DMS 273 (cell line): ENCODE measurements at regions not wholly inside any gene's neighbourhood (a gene's known extent, or its start where the extent isn't known, plus 50 kb on each side); places are given as distances from the start of the nearest gene placed in this dataset.
A peak's percentile ranks its signal among the peaks of the same experiment; 100 is the strongest.
"Not testable (repeated sequence)": the region's sequence is repeated elsewhere in the genome, so short reads cannot be mapped to it uniquely, and the experiment has no call there.

Source experiments
- DNase-seq: peaks from one replicate; lab custom pipeline; 2025; ENCODE audit not compliant: unreplicated experiment; lab: John Stamatoyannopoulos, UW

GRCh38 chr14:55843718-55844403 lies 263.9 kb downstream of the KTN1 start:
- peak; percentile 13 for DNase-seq

GRCh38 chr14:55845963-55846825 lies 266.2 kb downstream of the KTN1 start:
- DNase-seq, result no peak

- DNase-seq, result no peak
These were observed 266.9 kb downstream of the KTN1 start for GRCh38 chr14:55846826-55847446.

GRCh38 chr14:55847766-55848165 lies 267.8 kb downstream of the KTN1 start:
- DNase-seq, result no peak

- DNase-seq, result no peak
These were observed 269.0 kb downstream of the KTN1 start for GRCh38 chr14:55848964-55849363.

- no peak for DNase-seq
These were observed 268.4 kb upstream of the PELI2 start for GRCh38 chr14:55849833-55850232.

GRCh38 chr14:55850825-55851241 lies 267.4 kb upstream of the PELI2 start:
- DNase-seq, result no peak

DNA sequence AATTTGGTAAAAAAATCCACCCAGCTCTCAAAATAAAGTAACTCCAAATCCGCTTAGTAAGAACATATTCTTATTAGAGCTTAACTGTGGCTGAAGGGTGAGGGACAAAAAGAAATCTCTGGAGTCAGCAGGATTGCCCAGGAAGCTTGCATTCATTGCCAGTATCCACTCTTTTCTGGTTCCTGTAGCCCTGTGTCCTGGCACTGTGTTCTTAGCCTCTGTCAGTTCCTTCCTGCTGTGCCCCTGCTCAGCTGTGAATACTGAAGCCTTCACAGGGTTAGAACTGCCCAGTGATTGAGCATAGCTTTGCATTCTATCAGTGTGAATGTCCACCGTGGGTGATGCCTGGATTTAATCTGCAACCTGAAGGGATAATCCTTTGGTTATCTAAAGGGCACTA lies 266.9 kb upstream of the PELI2 start:
- no peak for DNase-seq

DNA sequence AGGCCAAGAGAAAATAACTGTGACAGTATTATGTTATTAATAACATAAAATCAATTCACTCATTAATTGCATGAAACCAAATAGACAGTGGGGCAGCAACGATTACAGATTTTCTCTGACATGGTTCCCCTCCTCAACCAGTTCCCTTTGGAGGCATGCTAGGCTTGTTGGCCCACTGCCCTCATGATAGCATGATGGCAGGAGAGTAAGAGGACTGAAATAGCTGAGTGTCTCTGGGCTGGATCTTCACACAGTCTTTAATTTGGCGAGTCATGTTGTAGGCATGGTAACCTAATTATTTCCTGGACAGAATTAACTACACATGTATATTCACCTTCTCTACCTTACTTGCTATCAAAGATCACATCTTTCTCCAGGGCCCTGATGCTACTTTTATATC lies 266.2 kb upstream of the PELI2 start:
- DNase-seq, result no peak

DNA sequence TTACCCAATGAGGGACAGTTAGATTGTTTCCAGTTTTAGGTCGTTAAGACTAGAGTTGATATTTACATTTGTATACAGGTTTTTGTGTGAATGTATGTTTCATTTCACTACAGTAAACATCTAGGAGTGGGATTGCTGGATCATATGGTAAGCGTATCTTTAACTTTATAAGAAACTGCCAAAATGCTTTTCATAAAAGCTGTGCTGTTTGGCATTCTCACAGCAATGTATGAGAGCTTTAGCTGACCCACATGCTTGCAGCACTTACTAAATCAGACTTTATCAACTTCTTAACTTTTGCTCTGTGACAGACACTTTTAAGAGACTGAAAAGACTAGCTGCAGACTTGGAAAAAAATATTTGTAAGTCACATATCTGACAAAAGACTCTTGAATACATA lies 262.5 kb upstream of the PELI2 start:
- DNase-seq, result no peak

DNA sequence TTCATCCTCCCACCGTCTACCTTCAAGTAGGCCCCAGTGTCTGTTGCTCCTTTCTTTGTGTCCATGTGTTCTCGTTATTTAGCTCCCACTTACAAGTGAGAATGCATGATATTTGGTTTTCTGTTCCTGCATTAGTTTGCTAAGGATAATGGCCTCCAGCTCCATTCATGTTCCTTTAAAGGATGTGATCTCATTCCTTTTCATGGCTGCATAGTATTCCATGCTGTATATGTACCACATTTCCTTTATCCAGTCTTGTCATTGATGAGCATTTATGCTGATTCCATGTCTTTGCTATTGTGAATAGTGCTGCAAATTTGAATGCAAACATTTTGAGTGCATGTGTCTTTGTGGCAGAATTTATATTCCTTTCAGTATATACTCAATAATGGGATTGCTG lies 259.6 kb upstream of the PELI2 start:
- no peak for DNase-seq

DNA sequence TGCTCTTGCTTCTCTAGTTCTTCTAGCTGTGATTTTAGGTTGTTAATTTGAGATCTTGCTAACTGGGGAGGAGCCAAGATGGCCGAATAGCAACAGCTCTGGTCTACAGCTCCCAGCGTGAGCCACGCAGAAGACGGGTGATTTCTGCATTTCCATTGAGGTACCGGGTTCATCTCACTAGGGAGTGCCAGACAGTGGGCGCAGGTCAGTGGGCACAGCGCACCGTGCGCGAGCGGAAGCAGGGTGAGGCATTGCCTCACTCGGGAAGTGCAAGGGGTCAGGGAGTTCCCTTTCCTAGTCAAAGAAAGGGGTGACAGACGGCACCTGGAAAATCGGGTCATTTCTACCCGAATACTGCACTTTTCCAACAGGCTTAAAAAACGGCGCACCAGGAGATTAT lies 256.6 kb upstream of the PELI2 start:
- not testable (repeated sequence) for DNase-seq

GRCh38 chr14:55864890-55865655 lies 253.1 kb upstream of the PELI2 start:
- no peak for DNase-seq

DNA sequence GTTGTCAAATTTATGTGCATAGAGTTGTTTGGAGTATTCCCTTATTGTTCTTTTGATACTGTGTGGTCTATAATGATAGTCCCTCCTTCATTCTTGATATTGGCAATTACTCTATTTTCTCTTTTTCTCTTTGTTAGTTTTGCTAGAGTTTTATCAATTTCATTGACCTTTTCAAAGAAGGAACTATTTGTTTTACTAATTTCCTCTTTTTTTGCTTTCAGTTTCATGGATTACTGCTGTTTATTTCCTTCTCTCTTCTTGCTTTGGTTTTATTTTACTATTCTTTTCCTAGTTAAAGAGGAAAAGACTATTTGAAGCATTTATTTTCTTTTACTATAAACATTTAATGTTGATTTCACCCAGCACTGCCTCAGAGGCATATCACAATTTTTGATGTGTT lies 250.9 kb upstream of the PELI2 start:
- no peak for DNase-seq

GRCh38 chr14:55867719-55868118 lies 250.5 kb upstream of the PELI2 start:
- no peak for DNase-seq

DNA sequence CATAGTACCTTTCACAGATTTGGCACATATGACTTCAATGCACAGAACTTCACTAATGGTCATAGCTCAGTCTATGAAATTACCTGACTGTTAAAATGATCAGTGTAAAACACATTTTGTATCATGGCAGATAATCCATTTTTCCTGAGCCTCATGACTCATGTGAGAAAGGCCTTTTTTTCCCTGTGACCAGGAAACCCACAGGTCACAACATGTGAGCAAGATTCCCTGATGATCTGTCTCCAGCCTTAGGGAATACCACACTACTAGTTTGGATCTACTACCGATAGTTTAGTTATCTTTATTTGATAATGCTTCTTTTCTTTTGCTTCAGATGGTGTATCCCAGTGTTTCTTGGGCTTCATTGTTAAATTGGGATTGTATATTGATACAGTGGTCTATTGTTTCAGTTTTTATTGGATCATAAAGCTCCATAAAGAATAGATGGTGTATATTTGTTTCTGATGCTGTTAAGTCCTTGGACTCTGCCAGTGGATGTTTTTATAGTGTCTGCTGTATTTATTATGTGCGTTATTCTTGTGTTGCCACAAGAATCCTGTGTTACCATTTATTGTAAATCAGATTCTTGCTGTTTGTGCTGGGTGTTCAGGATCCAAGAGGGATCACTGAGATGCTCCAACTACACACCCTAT lies 248.7 kb upstream of the PELI2 start:
- no peak for DNase-seq

- DNase-seq, result no peak
These were observed 245.0 kb upstream of the PELI2 start for GRCh38 chr14:55873169-55873568.

GRCh38 chr14:55874785-55875184 lies 243.4 kb upstream of the PELI2 start:
- no peak for DNase-seq

DNA sequence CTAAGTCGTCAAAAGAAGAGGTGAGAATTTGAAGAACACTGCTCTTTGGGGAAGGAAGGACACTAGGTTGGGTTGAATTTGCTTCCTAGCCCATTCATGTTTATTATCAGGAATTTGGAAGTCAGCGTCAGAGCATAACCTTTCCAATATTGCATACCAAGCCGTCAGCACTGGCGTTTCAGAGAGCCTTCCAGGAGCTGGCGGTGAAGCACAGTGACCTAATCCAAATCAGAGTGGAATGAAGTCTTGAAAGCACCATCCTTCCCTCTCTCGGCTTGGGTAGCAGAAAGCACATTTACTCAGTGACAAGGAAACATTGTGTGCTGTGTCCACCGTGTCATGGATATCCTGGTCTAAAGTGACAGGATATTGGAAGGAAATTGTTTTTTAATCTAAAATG lies 240.3 kb upstream of the PELI2 start:
- no peak for DNase-seq

DNA sequence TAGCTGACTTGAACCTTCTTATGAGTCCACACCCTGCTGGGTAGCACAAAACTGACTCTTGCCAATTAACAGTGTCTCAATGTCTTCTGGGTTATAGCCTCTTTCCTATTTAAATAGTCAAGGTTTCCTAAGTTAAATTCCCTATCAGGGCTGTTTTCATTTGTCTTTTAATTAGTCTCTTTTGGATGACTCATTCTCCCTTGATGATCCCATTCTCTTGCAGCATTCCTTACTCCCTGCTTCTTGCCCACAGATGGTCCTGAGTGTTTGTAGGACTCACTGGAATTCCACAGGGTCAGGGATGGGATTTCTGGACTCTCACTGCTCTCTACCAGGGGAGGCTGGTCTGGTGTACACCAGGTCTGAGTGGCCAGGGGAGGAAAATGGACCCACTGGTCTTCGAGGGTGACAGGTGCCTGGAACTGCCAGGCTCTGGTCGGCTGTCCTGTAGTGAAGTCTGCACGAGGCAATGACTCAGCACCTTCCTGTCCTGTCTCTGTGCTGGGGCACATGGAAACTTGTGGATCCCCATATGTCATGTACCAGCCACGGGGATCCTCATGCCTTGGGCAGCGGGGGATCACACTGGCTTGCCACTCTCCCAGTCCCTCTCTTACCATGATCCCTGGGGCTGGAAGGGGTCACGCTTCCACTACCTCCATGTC lies 236.5 kb upstream of the PELI2 start:
- DNase-seq, result peak; percentile 28
